ENCODE measurements at regions not wholly inside any gene's neighbourhood (a gene's known extent, or its start where the extent isn't known, plus 50 kb on each side); places are given as distances from the start of the nearest gene placed in this dataset.
"Not testable (repeated sequence)": the region's sequence is repeated elsewhere in the genome, so short reads cannot be mapped to it uniquely, and the experiment has no call there.

- no peak for DNase-seq
Observed at GRCh38 chr15:79492065-79492464, 59.9 kb downstream of the MINAR1 start.

GRCh38 chr15:79494384-79494909, 62.3 kb downstream of the MINAR1 start:
- no peak for DNase-seq

- DNase-seq: no peak
Observed at GRCh38 chr15:79494963-79495755, 63.0 kb downstream of the MINAR1 start.

- DNase-seq: no peak
Observed at GRCh38 chr15:79495775-79496174, 63.6 kb downstream of the MINAR1 start.

GRCh38 chr15:79496838-79497237, 64.7 kb downstream of the MINAR1 start:
- DNase-seq: no peak

- DNase-seq: no peak
Observed at GRCh38 chr15:79501086-79501485, 69.0 kb downstream of the MINAR1 start.

- no peak for DNase-seq
Observed at GRCh38 chr15:79505956-79506355, 73.8 kb downstream of the MINAR1 start.

- DNase-seq: not testable (repeated sequence)
Observed at GRCh38 chr15:79512844-79513243, 80.7 kb downstream of the MINAR1 start.

- DNase-seq: no peak
Observed at GRCh38 chr15:79513417-79513816, 81.3 kb downstream of the MINAR1 start.

- DNase-seq: no peak
Observed at GRCh38 chr15:79513940-79514339, 81.8 kb downstream of the MINAR1 start.

GRCh38 chr15:79515300-79516027, 83.3 kb downstream of the MINAR1 start:
- DNase-seq: no peak

GRCh38 chr15:79516155-79516554, 84.0 kb downstream of the MINAR1 start:
- DNase-seq: no peak

GRCh38 chr15:79516646-79517045, 84.5 kb downstream of the MINAR1 start:
- no peak for DNase-seq

GRCh38 chr15:79519628-79520027, 87.5 kb downstream of the MINAR1 start:
- no peak for DNase-seq

GRCh38 chr15:79520654-79521053, 88.5 kb downstream of the MINAR1 start:
- no peak for DNase-seq

- DNase-seq: no peak
Observed at GRCh38 chr15:79522656-79523055, 90.5 kb downstream of the MINAR1 start.

GRCh38 chr15:79523266-79523665, 91.1 kb downstream of the MINAR1 start:
- DNase-seq: no peak

GRCh38 chr15:79524531-79524930, 92.4 kb downstream of the MINAR1 start:
- DNase-seq: no peak

GRCh38 chr15:79526376-79526775, 94.2 kb downstream of the MINAR1 start:
- no peak for DNase-seq

GRCh38 chr15:79527821-79528220, 95.7 kb downstream of the MINAR1 start:
- DNase-seq: no peak

GRCh38 chr15:79529157-79529785, 97.1 kb downstream of the MINAR1 start:
- DNase-seq: no peak

- DNase-seq: no peak
Observed at GRCh38 chr15:79535536-79535935, 103.4 kb downstream of the MINAR1 start.

- DNase-seq: no peak
Observed at GRCh38 chr15:79538527-79538926, 106.4 kb downstream of the MINAR1 start.

Measured in hindlimb muscle (tissue), 1 donor.